H9 (cell line): ENCODE measurements at regions not wholly inside any gene's neighbourhood (a gene's known extent, or its start where the extent isn't known, plus 50 kb on each side); places are given as distances from the start of the nearest gene placed in this dataset.

Source experiments
- DNase-seq: peaks from one replicate; pipeline ENCODE4 v3.0.0-alpha.2; 2017
- H2AFZ ChIP-seq: one replicate; pipeline ENCODE4 v1.6.1; 2013; ENCODE audit warnings: mild to moderate bottlenecking, low read length, control low read depth, moderate library complexity
- H2AK5ac ChIP-seq: 2 replicates; pipeline ENCODE4 v1.6.1; 2013; ENCODE audit warnings: low read length, control low read depth, mixed read lengths; ENCODE audit not compliant: insufficient read length
- H2BK120ac ChIP-seq: one replicate; pipeline ENCODE4 v1.6.1; 2013; ENCODE audit warnings: low read depth, mild to moderate bottlenecking, low read length, control low read depth, inconsistent platforms; ENCODE audit not compliant: poor library complexity, severe bottlenecking
- H2BK12ac ChIP-seq: 2 replicates; pipeline ENCODE4 v1.6.1; 2013; ENCODE audit warnings: low read length, control low read depth, mixed read lengths, low read depth; ENCODE audit not compliant: insufficient read length
- H2BK15ac ChIP-seq: 2 replicates; pipeline ENCODE4 v1.6.1; 2013; ENCODE audit warnings: low read depth, low read length, control low read depth
- H2BK20ac ChIP-seq: one replicate; pipeline ENCODE4 v1.6.1; 2013; ENCODE audit warnings: low read depth, mild to moderate bottlenecking, low read length, control low read depth, inconsistent platforms; ENCODE audit not compliant: poor library complexity, severe bottlenecking
- H2BK5ac ChIP-seq: 2 replicates; pipeline ENCODE4 v1.6.1; 2013; ENCODE audit warnings: low read length, control low read depth, mixed read lengths; ENCODE audit not compliant: insufficient read length
- H3K14ac ChIP-seq: 2 replicates; pipeline ENCODE4 v1.6.1; 2013; ENCODE audit warnings: low read length, control low read depth; ENCODE audit not compliant: insufficient read depth
- H3K18ac ChIP-seq: 2 replicates; pipeline ENCODE4 v1.6.1; 2013; ENCODE audit warnings: low read depth, mild to moderate bottlenecking, mixed read lengths, low read length, control low read depth; ENCODE audit not compliant: insufficient read length
- H3K23ac ChIP-seq: 2 replicates; pipeline ENCODE4 v1.6.1; 2013; ENCODE audit warnings: low read length, control low read depth, mixed read lengths, low read depth; ENCODE audit not compliant: insufficient read length
- H3K23me2 ChIP-seq: 2 replicates; pipeline ENCODE4 v1.6.1; 2013; ENCODE audit warnings: low read depth, mild to moderate bottlenecking, mixed read lengths, low read length, control low read depth; ENCODE audit not compliant: insufficient read length, poor library complexity, severe bottlenecking
- H3K27ac ChIP-seq: 2 replicates; pipeline ENCODE4 v1.5.1; 2013; ENCODE audit warnings: low read length, control low read depth, mixed read lengths, low read depth; ENCODE audit not compliant: insufficient read length
- H3K27me3 ChIP-seq: 2 replicates; pipeline ENCODE4 v1.6.1; 2013; ENCODE audit warnings: low read length, control low read depth, inconsistent platforms; ENCODE audit not compliant: insufficient read depth
- H3K4ac ChIP-seq: 2 replicates; pipeline ENCODE4 v1.6.1; 2013; ENCODE audit warnings: low read depth, mild to moderate bottlenecking, control low read depth, inconsistent platforms, low read length, moderate library complexity
- H3K4me1 ChIP-seq: 2 replicates; pipeline ENCODE4 v1.6.1; 2013; ENCODE audit warnings: low read length, control low read depth, inconsistent platforms; ENCODE audit not compliant: insufficient read depth
- H3K4me2 ChIP-seq: 2 replicates; pipeline ENCODE4 v1.6.1; 2013; ENCODE audit warnings: low read length, control low read depth, mixed read lengths; ENCODE audit not compliant: insufficient read length, insufficient read depth
- H3K56ac ChIP-seq: 2 replicates; pipeline ENCODE4 v1.6.1; 2013; ENCODE audit warnings: low read depth, mild to moderate bottlenecking, mixed read lengths, low read length, control low read depth; ENCODE audit not compliant: insufficient read length
- H3K79me1 ChIP-seq: 2 replicates; pipeline ENCODE4 v1.6.1; 2013; ENCODE audit warnings: low read depth, mild to moderate bottlenecking, moderate library complexity, low read length, control low read depth, inconsistent platforms; ENCODE audit not compliant: insufficient read depth, poor library complexity, severe bottlenecking
- H3K79me2 ChIP-seq: 2 replicates; pipeline ENCODE4 v1.6.1; 2013; ENCODE audit warnings: low read length, control low read depth, inconsistent platforms; ENCODE audit not compliant: insufficient read depth
- H3K9ac ChIP-seq: 2 replicates; pipeline ENCODE4 v1.6.1; 2013; ENCODE audit warnings: low read length, control low read depth, mixed read lengths; ENCODE audit not compliant: insufficient read length; ENCODE audit errors: extremely low read depth
- H3K9me3 ChIP-seq: one replicate; pipeline ENCODE4 v1.6.1; 2013; ENCODE audit warnings: low read depth, low read length, inconsistent platforms; ENCODE audit not compliant: control insufficient read depth
- H3T11ph ChIP-seq: one replicate; pipeline ENCODE4 v1.6.1; 2013; ENCODE audit warnings: mild to moderate bottlenecking, low read length, control low read depth, inconsistent platforms
- H4K20me1 ChIP-seq: one replicate; pipeline ENCODE4 v1.6.1; 2013; ENCODE audit not compliant: control insufficient read depth, insufficient read length, insufficient read depth
- H4K5ac ChIP-seq: 2 replicates; pipeline ENCODE4 v1.6.1; 2013; ENCODE audit warnings: low read depth, mild to moderate bottlenecking, mixed read lengths, low read length, control low read depth; ENCODE audit not compliant: insufficient read length
- H4K8ac ChIP-seq: replicated peaks from 2 replicates; pipeline ENCODE4 v1.6.1; 2013; ENCODE audit warnings: low read length, control low read depth, mixed read lengths, low read depth; ENCODE audit not compliant: insufficient read length
- H4K91ac ChIP-seq: 2 replicates; pipeline ENCODE4 v1.6.1; 2013; ENCODE audit warnings: low read depth, mild to moderate bottlenecking, moderate library complexity, mixed read lengths, low read length, control low read depth; ENCODE audit not compliant: insufficient read length
- H3K27ac Mint-ChIP-seq, 3 experiments: 2 replicates in 2 of 3; 3 replicates in 1 of 3; pipeline ENCODE4 v1.8.0; 2020 to 2021; ENCODE audit warnings: mixed read lengths in 3 of 3, mild to moderate bottlenecking in 1 of 3, moderate library complexity in 1 of 3
- H3K27me3 Mint-ChIP-seq: 2 replicates; pipeline ENCODE4 v1.8.0; 2021; ENCODE audit warnings: low read depth, mild to moderate bottlenecking, moderate library complexity, mixed read lengths
- H3K36me3 Mint-ChIP-seq, 3 experiments: 2 replicates in 2 of 3; 3 replicates in 1 of 3; pipeline ENCODE4 v1.8.0; 2020 to 2021; ENCODE audit warnings: low read depth in 3 of 3, mixed read lengths in 3 of 3; ENCODE audit not compliant: insufficient read depth in 1 of 3
- H3K4me1 Mint-ChIP-seq, 2 experiments: 2 replicates each; pipeline ENCODE4 v1.8.0; 2020; ENCODE audit warnings: mixed read lengths in 2 of 2
- H3K4me3 Mint-ChIP-seq, 2 experiments: 2 replicates in 1 of 2; 3 replicates in 1 of 2; pipeline ENCODE4 v1.8.0; 2020 to 2021; ENCODE audit warnings: mild to moderate bottlenecking in 2 of 2, mixed read lengths in 2 of 2, moderate library complexity in 1 of 2
- H3K9me3 Mint-ChIP-seq, 2 experiments: 2 replicates in 1 of 2; 3 replicates in 1 of 2; pipeline ENCODE4 v1.8.0; 2020; ENCODE audit warnings: mild to moderate bottlenecking in 2 of 2, mixed read lengths in 2 of 2, moderate library complexity in 1 of 2
- CTCF ChIP-seq: fragments of 200-600 bp; sonication (generic); conservative IDR thresholded peaks from 3 replicates; pipeline ENCODE4 v1.8.0; 2021; ENCODE audit warnings: antibody characterized with exemption, mild to moderate bottlenecking
- WGBS: extraction: QIAGEN DNeasy Blood & Tissue Kit; methylation state at CpG from one replicate; pipeline ENCODE4 v1.1.7; 2013; ENCODE audit warnings: missing lambda C conversion rate, low lambda C conversion rate, mixed read lengths; ENCODE audit not compliant: insufficient read length; ENCODE audit errors: extremely low coverage; 5-methylcytosine and 5-hydroxymethylcytosine counted together

DNA sequence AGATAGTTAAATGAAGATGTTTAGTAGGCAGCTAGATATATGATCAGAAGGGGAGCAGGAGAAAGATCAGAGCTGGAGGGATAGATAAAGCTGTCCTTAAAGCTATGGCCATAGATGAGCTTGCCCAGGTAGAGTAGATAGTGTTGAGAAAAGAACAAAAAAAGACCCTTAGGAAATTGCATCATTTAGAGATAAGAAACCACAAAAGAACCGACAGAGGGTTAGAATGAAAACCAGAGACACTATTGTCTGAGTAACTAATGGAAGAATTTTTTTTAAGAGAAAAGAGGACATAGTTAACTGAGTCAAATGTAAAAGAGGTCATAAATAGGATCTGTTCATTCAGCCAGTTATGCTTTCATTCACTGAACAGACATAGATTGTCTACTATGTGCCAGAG, 101.8 kb downstream of the TNFAIP3 start:
- WGBS = no CpG with 5 or more reads among the region's 1 CpG
- TF ChIP-seq CTCF = no peak
- Mint-ChIP-seq H3K9me3 (no peaks in the 10 kb centered on the region; a peak in 2 of 5 replicates), H3K27me3 (no peaks in the 10 kb centered on the region; the same call in 1 of the 2 replicates), H3K4me1 (no peaks in the 10 kb centered on the region), H3K36me3 (no peaks in the 10 kb centered on the region), H3K27ac (no peak overlapping the region), H3K4me3 (no peak overlapping the region)
- no peaks in the 10 kb centered on the region for H3K79me2 ChIP-seq
- H2BK20ac ChIP-seq = no peak overlapping the region
- no peak overlapping the region for H4K8ac ChIP-seq
- no peak overlapping the region for H3K56ac ChIP-seq
- no peaks in the 10 kb centered on the region for H3K4me1 ChIP-seq
- H3K23me2 ChIP-seq = no peaks in the 10 kb centered on the region
- H2AK5ac ChIP-seq = no peak overlapping the region
- no peak overlapping the region for H2BK120ac ChIP-seq
- no peak overlapping the region for H3K27ac ChIP-seq
- H3K4ac ChIP-seq = no peak overlapping the region
- H3K18ac ChIP-seq = no peak overlapping the region
- DNase-seq = no peak
- no peaks in the 10 kb centered on the region for H3K27me3 ChIP-seq
- H3T11ph ChIP-seq = no peak overlapping the region
- H3K23ac ChIP-seq = no peak overlapping the region
- no peak overlapping the region for H3K14ac ChIP-seq
- no peaks in the 10 kb centered on the region for H3K9me3 ChIP-seq
- H3K9ac ChIP-seq = no peak overlapping the region
- no peak overlapping the region for H2BK5ac ChIP-seq
- H4K20me1 ChIP-seq = no peaks in the 10 kb centered on the region
- H3K79me1 ChIP-seq = no peaks in the 10 kb centered on the region
- H2AFZ ChIP-seq = no peak overlapping the region
- H4K91ac ChIP-seq = no peak overlapping the region
- H2BK12ac ChIP-seq = no peak overlapping the region
- H2BK15ac ChIP-seq = no peak overlapping the region
- H3K4me2 ChIP-seq = no peak overlapping the region
- no peak overlapping the region for H4K5ac ChIP-seq
